HepG2 (cell line): ENCODE measurements at regions not wholly inside any gene's neighbourhood (a gene's known extent, or its start where the extent isn't known, plus 50 kb on each side); places are given as distances from the start of the nearest gene placed in this dataset.

Source experiments
- ATAC-seq: fragments of 200-7000 bp; cut with Tn5 transposase; 3 replicates; pipeline ENCODE4 v1.9.1; 2020; ENCODE audit warnings: mild to moderate bottlenecking, moderate library complexity
- BruUV-seq: library from RNA; stranded (reverse); fragments of 400-500 nt; replicated peaks from 2 replicates; lab custom pipeline; 2021; lab: Mats Ljungman, UMichigan
- CTCF ChIA-PET: fragments of 300-600 bp; formaldehyde crosslinking; extraction: SDS; loops from one replicate; lab custom pipeline; 2021; ENCODE audit warnings: low total read pairs, inconsistent platforms, low intra/inter-chr PET ratio; lab: Yijun Ruan, JAX
- POLR2A ChIA-PET: fragments of 350-600 bp; sonication (Branson Sonifier 250); formaldehyde crosslinking; loops from one replicate; lab custom pipeline; 2020; ENCODE audit warnings: antibody characterized with exemption, inconsistent platforms; lab: Yijun Ruan, JAX
- DNase-seq: peaks from one replicate; pipeline ENCODE4 v3.0.0-alpha.2; 2015; ENCODE audit warnings: low spot score
- FAIRE-seq: peaks from 3 replicates; lab custom pipeline; 2011; peaks lifted over from hg19 to GRCh38; lab: Jason Lieb, UNC
- H2AFZ ChIP-seq: one replicate; pipeline ENCODE4 v1.6.1; 2011; ENCODE audit warnings: low read length, inconsistent platforms
- H3K27ac ChIP-seq: fragments of 300-600 bp; 3 replicates; pipeline ENCODE4 v1.8.0; 2011; ENCODE audit warnings: mixed run types, mild to moderate bottlenecking, mixed read lengths, low read length, inconsistent platforms; ENCODE audit not compliant: insufficient read depth; ENCODE audit errors: extremely low read length
- H3K27me3 ChIP-seq, 2 experiments: fragments of 200-600 bp in 1 of 2; 2 replicates in 1 of 2; 3 replicates in 1 of 2; pipeline versions ENCODE4 v1.6.0 to v1.8.0; 2011; ENCODE audit warnings: low read length in 2 of 2, mild to moderate bottlenecking in 2 of 2, moderate library complexity in 2 of 2, inconsistent platforms in 1 of 2; ENCODE audit not compliant: insufficient read depth in 2 of 2, control insufficient read depth in 1 of 2
- H3K36me3 ChIP-seq, 2 experiments: fragments of 200-600 bp in 1 of 2; replicated peaks in 1 of 2; 2 replicates in 1 of 2; 3 replicates in 1 of 2; pipeline versions ENCODE4 v1.5.1 to v1.8.0; 2011; ENCODE audit warnings: low read length in 2 of 2, inconsistent platforms in 1 of 2; ENCODE audit not compliant: insufficient read depth in 2 of 2, control insufficient read depth in 1 of 2
- H3K4me1 ChIP-seq: 2 replicates; pipeline ENCODE4 v1.5.1; 2012; ENCODE audit warnings: low read length, inconsistent platforms; ENCODE audit not compliant: insufficient read depth
- H3K4me2 ChIP-seq: 2 replicates; pipeline ENCODE4 v1.6.0; 2011; ENCODE audit warnings: low read depth, low read length, inconsistent platforms
- H3K4me3 ChIP-seq, 3 experiments: fragments of 200-600 bp in 1 of 3; sonication (generic), shearing (Covaris generic) in 1 of 3; replicated peaks in 1 of 3; 2 replicates each; pipeline ENCODE4 v1.5.1; 2011 to 2016; ENCODE audit warnings: low read length in 3 of 3, inconsistent platforms in 2 of 3, low read depth in 2 of 3, mild to moderate bottlenecking in 2 of 3, control low read depth in 1 of 3, mixed read lengths in 1 of 3; ENCODE audit not compliant: insufficient read depth in 1 of 3
- H3K79me2 ChIP-seq: one replicate; pipeline ENCODE4 v1.6.1; 2011; ENCODE audit warnings: low read length, inconsistent platforms; ENCODE audit not compliant: insufficient read depth
- H3K9ac ChIP-seq: 2 replicates; pipeline ENCODE4 v1.6.0; 2011; ENCODE audit warnings: mild to moderate bottlenecking, low read depth, low read length, inconsistent platforms; ENCODE audit not compliant: insufficient read depth
- H3K9me3 ChIP-seq: 2 replicates; pipeline ENCODE4 v1.5.1; 2012; ENCODE audit warnings: mild to moderate bottlenecking, low read length
- H4K20me1 ChIP-seq: 2 replicates; pipeline ENCODE4 v1.6.0; 2011; ENCODE audit warnings: inconsistent platforms, mild to moderate bottlenecking, low read length, moderate library complexity; ENCODE audit not compliant: insufficient read depth
- GATAD2A ChIP-seq: IDR thresholded peaks from 2 replicates; pipeline ENCODE4 v1.6.1; 2016
- ISX ChIP-seq: sonication (generic); formaldehyde crosslinking; conservative IDR thresholded peaks from 2 replicates; pipeline ENCODE4 v1.5.0; 2020; ENCODE audit warnings: missing genetic modification reagents
- NAIF1 ChIP-seq: sonication (generic); formaldehyde crosslinking; IDR thresholded peaks from 2 replicates; pipeline ENCODE4 v1.5.0; 2020; ENCODE audit warnings: mild to moderate bottlenecking, missing genetic modification reagents, borderline replicate concordance
- PPARG ChIP-seq: conservative IDR thresholded peaks from 2 replicates; pipeline ENCODE4 v1.6.1; 2016; ENCODE audit warnings: missing biosample characterization, missing genetic modification reagents
- RARG ChIP-seq: sonication (generic); formaldehyde crosslinking; IDR thresholded peaks from 2 replicates; pipeline ENCODE4 v1.4.0; 2020; ENCODE audit warnings: low read depth, mild to moderate bottlenecking, missing genetic modification reagents
- REPIN1 ChIP-seq: sonication (generic); formaldehyde crosslinking; IDR thresholded peaks from 2 replicates; pipeline ENCODE4 v1.8.0; 2022; ENCODE audit warnings: missing genetic modification reagents, low read depth, mild to moderate bottlenecking, borderline replicate concordance
- RFXAP ChIP-seq: sonication (generic); formaldehyde crosslinking; IDR thresholded peaks from 2 replicates; pipeline ENCODE4 v1.4.0; 2020; ENCODE audit warnings: missing genetic modification reagents, borderline replicate concordance
- ZNF431 ChIP-seq: sonication (generic); formaldehyde crosslinking; IDR thresholded peaks from 2 replicates; pipeline ENCODE4 v1.9.0; 2022; ENCODE audit warnings: missing genetic modification reagents, low read depth, mild to moderate bottlenecking, borderline replicate concordance
- ZNF605 ChIP-seq: sonication (generic); formaldehyde crosslinking; IDR thresholded peaks from 2 replicates; pipeline ENCODE4 v1.8.0; 2022; ENCODE audit warnings: mild to moderate bottlenecking, missing genetic modification reagents
- ZNF619 ChIP-seq: sonication (generic); formaldehyde crosslinking; IDR thresholded peaks from 2 replicates; pipeline ENCODE4 v1.4.0; 2020; ENCODE audit warnings: mild to moderate bottlenecking, missing genetic modification reagents
- ZNF724P ChIP-seq: sonication (generic); formaldehyde crosslinking; IDR thresholded peaks from 2 replicates; pipeline ENCODE4 v1.8.0; 2022; ENCODE audit warnings: missing genetic modification reagents, borderline replicate concordance
- WGBS: methylation state at CpG from one replicate; pipeline ENCODE4 v1.1.6; 2017; ENCODE audit warnings: low lambda C conversion rate; 5-methylcytosine and 5-hydroxymethylcytosine counted together
- in situ Hi-C: cut with HindIII; loops from 2 replicates; pipeline ENCODE4 v1.10.0; 2017; ENCODE audit warnings: low pct_unique_long_range_greater_than_20kb; ENCODE audit not compliant: extremely low pct_ligation_motif_present
- intact Hi-C: fragments of 100-400 bp; cut with micrococcal nuclease; formaldehyde crosslinking; loops from one replicate; pipeline ENCODE4 v1.10.0; 2022; ENCODE audit not compliant: unreplicated experiment
- TF ChIP-seq, protein P1 (sequence below): sonication (generic); formaldehyde crosslinking; IDR thresholded peaks from 2 replicates; pipeline ENCODE4 v1.4.0; 2020; ENCODE audit warnings: missing genetic modification reagents
- TF ChIP-seq, protein P2 (sequence below): sonication (generic); formaldehyde crosslinking; conservative IDR thresholded peaks from 2 replicates; pipeline ENCODE4 v1.4.0; 2020; ENCODE audit warnings: missing genetic modification reagents
- TF ChIP-seq, protein P3 (sequence below): sonication (generic); formaldehyde crosslinking; IDR thresholded peaks from 2 replicates; pipeline ENCODE4 v1.4.0; 2020; ENCODE audit warnings: missing genetic modification reagents

DNA sequence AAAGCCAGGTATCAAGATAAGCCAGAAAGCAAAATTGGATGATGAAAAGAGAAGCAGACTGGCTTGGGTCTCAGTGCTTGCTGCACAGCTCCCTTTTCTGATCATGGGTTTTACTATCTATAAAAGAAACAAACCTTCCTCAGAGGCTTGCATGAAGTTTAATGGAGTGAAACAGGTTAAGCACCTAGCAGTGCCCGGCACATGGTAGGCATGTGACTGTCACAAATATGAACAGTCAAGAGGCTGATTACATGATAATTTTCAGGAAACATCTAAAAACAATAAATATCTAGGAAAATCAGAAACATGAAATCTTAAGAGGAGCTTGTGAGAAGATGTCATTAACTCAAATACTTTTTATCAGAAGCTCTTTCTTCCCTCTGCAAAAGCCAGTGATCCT is 519.2 kb downstream of the EPHB1 start:
- no peak overlapping the region for H3K9ac ChIP-seq
- no peak overlapping the region for H3K27ac ChIP-seq
- intact Hi-C loops (no loop called here), in situ Hi-C loops (no loop called here)
- BruUV-seq = no TSS peak
- H3K79me2 ChIP-seq = no peaks in the 10 kb centered on the region
- no peaks in the 10 kb centered on the region; a peak in 1 of 5 replicates for H3K27me3 ChIP-seq
- FAIRE-seq (no peak), DNase-seq (no peak), ATAC-seq (no peak)
- no peaks in the 10 kb centered on the region for H3K4me1 ChIP-seq
- H3K9me3 ChIP-seq = no peaks in the 10 kb centered on the region
- no peak overlapping the region for H3K4me3 ChIP-seq
- no peak overlapping the region for H3K4me2 ChIP-seq
- POLR2A ChIA-PET = no interaction called here
- no peak overlapping the region for H2AFZ ChIP-seq
- CTCF ChIA-PET = no interaction called here
- H3K36me3 ChIP-seq = no peaks in the 10 kb centered on the region
- no peaks in the 10 kb centered on the region for H4K20me1 ChIP-seq
- WGBS = 0% methylated on average over 1 of the region's 1 CpG
- TF ChIP-seq, protein P1, sequence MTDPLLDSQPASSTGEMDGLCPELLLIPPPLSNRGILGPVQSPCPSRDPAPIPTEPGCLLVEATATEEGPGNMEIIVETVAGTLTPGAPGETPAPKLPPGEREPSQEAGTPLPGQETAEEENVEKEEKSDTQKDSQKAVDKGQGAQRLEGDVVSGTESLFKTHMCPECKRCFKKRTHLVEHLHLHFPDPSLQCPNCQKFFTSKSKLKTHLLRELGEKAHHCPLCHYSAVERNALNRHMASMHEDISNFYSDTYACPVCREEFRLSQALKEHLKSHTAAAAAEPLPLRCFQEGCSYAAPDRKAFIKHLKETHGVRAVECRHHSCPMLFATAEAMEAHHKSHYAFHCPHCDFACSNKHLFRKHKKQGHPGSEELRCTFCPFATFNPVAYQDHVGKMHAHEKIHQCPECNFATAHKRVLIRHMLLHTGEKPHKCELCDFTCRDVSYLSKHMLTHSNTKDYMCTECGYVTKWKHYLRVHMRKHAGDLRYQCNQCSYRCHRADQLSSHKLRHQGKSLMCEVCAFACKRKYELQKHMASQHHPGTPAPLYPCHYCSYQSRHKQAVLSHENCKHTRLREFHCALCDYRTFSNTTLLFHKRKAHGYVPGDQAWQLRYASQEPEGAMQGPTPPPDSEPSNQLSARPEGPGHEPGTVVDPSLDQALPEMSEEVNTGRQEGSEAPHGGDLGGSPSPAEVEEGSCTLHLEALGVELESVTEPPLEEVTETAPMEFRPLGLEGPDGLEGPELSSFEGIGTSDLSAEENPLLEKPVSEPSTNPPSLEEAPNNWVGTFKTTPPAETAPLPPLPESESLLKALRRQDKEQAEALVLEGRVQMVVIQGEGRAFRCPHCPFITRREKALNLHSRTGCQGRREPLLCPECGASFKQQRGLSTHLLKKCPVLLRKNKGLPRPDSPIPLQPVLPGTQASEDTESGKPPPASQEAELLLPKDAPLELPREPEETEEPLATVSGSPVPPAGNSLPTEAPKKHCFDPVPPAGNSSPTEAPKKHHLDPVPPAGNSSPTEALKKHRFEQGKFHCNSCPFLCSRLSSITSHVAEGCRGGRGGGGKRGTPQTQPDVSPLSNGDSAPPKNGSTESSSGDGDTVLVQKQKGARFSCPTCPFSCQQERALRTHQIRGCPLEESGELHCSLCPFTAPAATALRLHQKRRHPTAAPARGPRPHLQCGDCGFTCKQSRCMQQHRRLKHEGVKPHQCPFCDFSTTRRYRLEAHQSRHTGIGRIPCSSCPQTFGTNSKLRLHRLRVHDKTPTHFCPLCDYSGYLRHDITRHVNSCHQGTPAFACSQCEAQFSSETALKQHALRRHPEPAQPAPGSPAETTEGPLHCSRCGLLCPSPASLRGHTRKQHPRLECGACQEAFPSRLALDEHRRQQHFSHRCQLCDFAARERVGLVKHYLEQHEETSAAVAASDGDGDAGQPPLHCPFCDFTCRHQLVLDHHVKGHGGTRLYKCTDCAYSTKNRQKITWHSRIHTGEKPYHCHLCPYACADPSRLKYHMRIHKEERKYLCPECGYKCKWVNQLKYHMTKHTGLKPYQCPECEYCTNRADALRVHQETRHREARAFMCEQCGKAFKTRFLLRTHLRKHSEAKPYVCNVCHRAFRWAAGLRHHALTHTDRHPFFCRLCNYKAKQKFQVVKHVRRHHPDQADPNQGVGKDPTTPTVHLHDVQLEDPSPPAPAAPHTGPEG = no peak
- TF ChIP-seq RFXAP (CRISPR knock-in tag) = no peak
- no peak for TF ChIP-seq PPARG (CRISPR knock-in tag)
- TF ChIP-seq, protein P2, sequence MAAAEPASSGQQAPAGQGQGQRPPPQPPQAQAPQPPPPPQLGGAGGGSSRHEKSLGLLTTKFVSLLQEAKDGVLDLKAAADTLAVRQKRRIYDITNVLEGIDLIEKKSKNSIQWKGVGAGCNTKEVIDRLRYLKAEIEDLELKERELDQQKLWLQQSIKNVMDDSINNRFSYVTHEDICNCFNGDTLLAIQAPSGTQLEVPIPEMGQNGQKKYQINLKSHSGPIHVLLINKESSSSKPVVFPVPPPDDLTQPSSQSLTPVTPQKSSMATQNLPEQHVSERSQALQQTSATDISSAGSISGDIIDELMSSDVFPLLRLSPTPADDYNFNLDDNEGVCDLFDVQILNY (CRISPR knock-in tag) = no peak
- TF ChIP-seq REPIN1 = no peak
- TF ChIP-seq, protein P3, sequence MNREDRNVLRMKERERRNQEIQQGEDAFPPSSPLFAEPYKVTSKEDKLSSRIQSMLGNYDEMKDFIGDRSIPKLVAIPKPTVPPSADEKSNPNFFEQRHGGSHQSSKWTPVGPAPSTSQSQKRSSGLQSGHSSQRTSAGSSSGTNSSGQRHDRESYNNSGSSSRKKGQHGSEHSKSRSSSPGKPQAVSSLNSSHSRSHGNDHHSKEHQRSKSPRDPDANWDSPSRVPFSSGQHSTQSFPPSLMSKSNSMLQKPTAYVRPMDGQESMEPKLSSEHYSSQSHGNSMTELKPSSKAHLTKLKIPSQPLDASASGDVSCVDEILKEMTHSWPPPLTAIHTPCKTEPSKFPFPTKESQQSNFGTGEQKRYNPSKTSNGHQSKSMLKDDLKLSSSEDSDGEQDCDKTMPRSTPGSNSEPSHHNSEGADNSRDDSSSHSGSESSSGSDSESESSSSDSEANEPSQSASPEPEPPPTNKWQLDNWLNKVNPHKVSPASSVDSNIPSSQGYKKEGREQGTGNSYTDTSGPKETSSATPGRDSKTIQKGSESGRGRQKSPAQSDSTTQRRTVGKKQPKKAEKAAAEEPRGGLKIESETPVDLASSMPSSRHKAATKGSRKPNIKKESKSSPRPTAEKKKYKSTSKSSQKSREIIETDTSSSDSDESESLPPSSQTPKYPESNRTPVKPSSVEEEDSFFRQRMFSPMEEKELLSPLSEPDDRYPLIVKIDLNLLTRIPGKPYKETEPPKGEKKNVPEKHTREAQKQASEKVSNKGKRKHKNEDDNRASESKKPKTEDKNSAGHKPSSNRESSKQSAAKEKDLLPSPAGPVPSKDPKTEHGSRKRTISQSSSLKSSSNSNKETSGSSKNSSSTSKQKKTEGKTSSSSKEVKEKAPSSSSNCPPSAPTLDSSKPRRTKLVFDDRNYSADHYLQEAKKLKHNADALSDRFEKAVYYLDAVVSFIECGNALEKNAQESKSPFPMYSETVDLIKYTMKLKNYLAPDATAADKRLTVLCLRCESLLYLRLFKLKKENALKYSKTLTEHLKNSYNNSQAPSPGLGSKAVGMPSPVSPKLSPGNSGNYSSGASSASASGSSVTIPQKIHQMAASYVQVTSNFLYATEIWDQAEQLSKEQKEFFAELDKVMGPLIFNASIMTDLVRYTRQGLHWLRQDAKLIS (CRISPR knock-in tag) = no peak
- no peak for TF ChIP-seq ZNF724P
- TF ChIP-seq ISX = no peak
- TF ChIP-seq GATAD2A (CRISPR knock-in tag) = no peak
- TF ChIP-seq ZNF605 = no peak
- TF ChIP-seq ZNF619 (CRISPR knock-in tag) = no peak
- TF ChIP-seq NAIF1 (CRISPR knock-in tag) = no peak
- TF ChIP-seq RARG (CRISPR knock-in tag) = no peak
- no peak for TF ChIP-seq ZNF431 (CRISPR knock-in tag)
